Neural crest cell (in vitro differentiated cells): ENCODE measurements at regions not wholly inside any gene's neighbourhood (a gene's known extent, or its start where the extent isn't known, plus 50 kb on each side); places are given as distances from the start of the nearest gene placed in this dataset.

Experiments used
- DNase-seq: peaks from one replicate; pipeline ENCODE4 v3.0.0; 2021; ENCODE audit warnings: low read depth, mixed read lengths, low spot score
- H3K27ac Mint-ChIP-seq: one replicate; pipeline ENCODE4 v1.8.0; 2021; ENCODE audit warnings: mild to moderate bottlenecking, mixed read lengths; ENCODE audit not compliant: unreplicated experiment
- H3K27me3 Mint-ChIP-seq: 2 replicates; pipeline ENCODE4 v1.8.0; 2021; ENCODE audit warnings: low read depth, mild to moderate bottlenecking, mixed read lengths
- H3K36me3 Mint-ChIP-seq: 2 replicates; pipeline ENCODE4 v1.8.0; 2021; ENCODE audit warnings: low read depth, mild to moderate bottlenecking, mixed read lengths
- H3K4me1 Mint-ChIP-seq: 2 replicates; pipeline ENCODE4 v1.8.0; 2021; ENCODE audit warnings: mixed read lengths
- H3K4me3 Mint-ChIP-seq: one replicate; pipeline ENCODE4 v1.8.0; 2021; ENCODE audit warnings: mild to moderate bottlenecking, mixed read lengths
- H3K9me3 Mint-ChIP-seq: 2 replicates; pipeline ENCODE4 v1.8.0; 2021; ENCODE audit warnings: mixed read lengths
- CTCF ChIP-seq: fragments of 200-600 bp; sonication (generic); conservative IDR thresholded peaks from 2 replicates; pipeline ENCODE4 v1.5.0; 2021; ENCODE audit warnings: antibody characterized with exemption, mild to moderate bottlenecking

GRCh38 chr2:74766780-74767179, 67.1 kb upstream of the HK2 start:
- Mint-ChIP-seq H3K27me3 (no peaks in the 10 kb centered on the region), H3K4me1 (peaks cover 34% of the 10 kb centered on the region), H3K27ac (no peak overlapping the region), H3K9me3 (no peaks in the 10 kb centered on the region), H3K36me3 (no peaks in the 10 kb centered on the region), H3K4me3 (no peak overlapping the region)
- no peak for TF ChIP-seq CTCF
- DNase-seq = no peak

- Mint-ChIP-seq H3K27ac (peak overlapping the region; percentile 10), H3K27me3 (no peaks in the 10 kb centered on the region), H3K36me3 (no peaks in the 10 kb centered on the region), H3K4me1 (peaks cover 34% of the 10 kb centered on the region), H3K4me3 (no peak overlapping the region), H3K9me3 (no peaks in the 10 kb centered on the region)
- TF ChIP-seq CTCF = no peak
- DNase-seq = no peak
Measured at GRCh38 chr2:74767618-74768017, 66.3 kb upstream of the HK2 start.

DNA sequence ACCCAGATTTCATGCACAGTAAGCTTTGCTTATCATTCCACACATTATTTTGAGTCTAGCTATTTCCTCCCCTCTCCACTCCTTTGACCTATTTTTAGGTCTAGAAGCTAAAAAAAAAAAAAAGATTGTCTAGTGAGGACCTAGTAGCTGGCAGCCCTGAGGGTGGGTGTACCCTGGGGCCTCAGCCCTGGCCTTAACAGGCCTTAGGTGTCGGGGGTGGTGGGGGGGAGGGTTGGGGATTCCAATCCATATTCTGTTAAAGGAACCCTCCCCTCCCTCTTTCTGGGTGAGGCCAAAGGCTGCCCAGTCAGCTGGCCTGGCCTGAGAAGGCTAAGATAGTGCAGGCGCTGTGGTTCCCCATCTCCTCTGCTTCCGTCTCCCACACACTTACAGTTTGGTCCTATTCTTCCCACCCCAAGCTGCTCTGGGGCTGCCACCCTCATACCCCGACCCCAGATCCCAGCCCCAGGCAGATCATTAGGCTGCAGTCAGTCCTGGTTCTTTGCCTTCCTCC, 65.5 kb upstream of the HK2 start:
- no peaks in the 10 kb centered on the region for H3K27me3 Mint-ChIP-seq
- no peak for DNase-seq
- TF ChIP-seq CTCF = no peak
- H3K4me1 Mint-ChIP-seq = peaks cover 34% of the 10 kb centered on the region
- peak overlapping the region; percentile 71 for H3K27ac Mint-ChIP-seq
- H3K9me3 Mint-ChIP-seq = no peaks in the 10 kb centered on the region
- no peaks in the 10 kb centered on the region for H3K36me3 Mint-ChIP-seq
- H3K4me3 Mint-ChIP-seq = no peak overlapping the region

DNA sequence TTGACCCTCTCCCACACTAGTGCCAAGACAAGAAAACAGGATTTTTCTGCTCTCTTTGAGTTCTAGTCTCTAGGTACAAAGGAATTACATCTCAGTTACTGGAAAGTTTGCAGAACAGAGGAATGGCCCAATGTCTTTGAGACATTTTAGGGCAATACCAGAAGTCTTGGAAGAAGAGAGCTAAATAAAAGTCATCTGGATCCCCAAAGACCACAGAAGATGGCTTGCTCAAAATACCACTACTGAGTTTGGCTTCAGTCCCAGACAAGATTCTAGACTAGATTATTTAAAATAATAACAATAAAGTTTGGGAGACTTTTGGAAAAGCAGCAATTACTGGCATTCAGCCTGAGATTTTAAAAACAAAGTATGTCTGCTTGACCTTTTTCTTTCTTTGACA, 61.9 kb upstream of the HK2 start:
- Mint-ChIP-seq H3K4me3 (no peak overlapping the region), H3K9me3 (no peaks in the 10 kb centered on the region), H3K27me3 (no peaks in the 10 kb centered on the region), H3K36me3 (no peaks in the 10 kb centered on the region), H3K4me1 (peaks cover 17% of the 10 kb centered on the region), H3K27ac (no peak overlapping the region)
- DNase-seq = no peak
- TF ChIP-seq CTCF = no peak

DNA sequence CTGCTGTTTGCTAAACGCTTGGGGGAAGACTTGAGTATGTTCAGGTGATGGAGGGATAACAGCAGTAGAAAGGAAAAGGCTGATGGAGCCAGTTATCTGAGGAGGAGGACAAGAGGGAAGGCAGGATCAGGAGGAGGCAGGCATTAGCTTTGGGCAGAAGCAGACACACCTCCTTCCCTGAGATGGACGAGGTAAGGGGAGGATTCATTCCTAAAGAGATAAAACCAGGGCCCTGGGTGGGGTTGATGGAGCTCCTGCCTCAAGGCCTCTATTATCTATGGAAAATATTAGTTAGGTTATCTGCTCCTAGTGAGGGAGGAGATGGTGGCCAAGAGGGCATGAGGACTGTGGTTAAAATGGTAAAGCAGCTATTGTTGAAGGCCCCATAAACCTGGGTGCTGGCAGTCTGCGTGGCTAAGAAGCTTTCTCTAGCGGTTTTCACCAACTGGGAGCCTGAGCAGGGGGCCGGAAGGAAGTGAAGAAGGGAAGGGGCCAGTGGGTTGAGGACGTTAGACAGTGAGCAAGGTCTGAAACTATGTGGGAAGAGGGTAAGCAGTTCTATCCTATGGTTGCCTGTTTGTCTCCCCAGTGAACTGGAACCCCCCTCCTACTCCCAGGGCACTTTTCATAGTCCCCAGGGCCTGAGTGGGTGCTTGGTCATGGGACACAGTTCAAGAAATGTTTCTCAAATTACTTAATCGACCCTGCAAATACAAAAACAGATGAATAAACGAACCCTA, 56.6 kb upstream of the HK2 start:
- Mint-ChIP-seq H3K27ac (no peak overlapping the region), H3K27me3 (no peaks in the 10 kb centered on the region), H3K4me1 (peaks cover 24% of the 10 kb centered on the region), H3K9me3 (no peaks in the 10 kb centered on the region), H3K4me3 (no peak overlapping the region), H3K36me3 (no peaks in the 10 kb centered on the region)
- no peak for TF ChIP-seq CTCF
- no peak for DNase-seq
